ENCODE measurements at regions not wholly inside any gene's neighbourhood (a gene's known extent, or its start where the extent isn't known, plus 50 kb on each side); places are given as distances from the start of the nearest gene placed in this dataset.
"Not testable (repeated sequence)": the region's sequence is repeated elsewhere in the genome, so short reads cannot be mapped to it uniquely, and the experiment has no call there.

DNA sequence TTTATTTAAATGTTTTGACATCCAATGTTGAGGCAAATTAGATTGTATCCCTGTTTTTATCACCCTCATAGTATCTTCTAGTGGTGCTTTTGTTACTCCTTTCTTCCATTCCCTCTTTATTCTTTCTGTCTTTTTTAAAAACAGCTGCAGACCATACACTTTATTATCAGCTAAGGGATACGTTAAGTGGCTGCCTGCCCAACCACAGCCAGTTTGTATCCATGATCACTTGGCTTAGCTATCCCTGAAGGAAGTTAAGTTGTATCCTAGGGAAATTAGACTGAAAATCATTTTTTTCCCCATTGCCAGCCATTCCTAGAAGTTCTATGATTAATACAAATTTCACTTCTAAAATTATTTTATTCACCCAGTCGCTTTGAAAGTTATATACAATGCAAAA is 1032.7 kb downstream of the NR2F1-AS1 start:
- DNase-seq (ENCODE audit: low read depth in 4 of 6, low spot score in 6 of 6), result peak in 1 of 6 donors; percentile 60
- Histone ChIP-seq H3K36me3 (ENCODE audit: control insufficient read depth, insufficient read depth, low read length) (no peaks in the 10 kb centered on the region), H3K27me3 (ENCODE audit: control insufficient read depth, insufficient read depth, low read length) (no peaks in the 10 kb centered on the region), H3K9me3 (ENCODE audit: control insufficient read depth, insufficient read depth, low read length) (no peaks in the 10 kb centered on the region), H3K27ac (ENCODE audit: low read depth, low read length) (no peak overlapping the region), H3K4me3 (ENCODE audit: low read depth, low read length) (no peak overlapping the region), H3K4me1 (ENCODE audit: control insufficient read depth, insufficient read depth, low read length) (no peaks in the 10 kb centered on the region)
- no CpG with 5 or more reads among the region's 2 CpGs for WGBS (ENCODE audit: insufficient coverage)

DNA sequence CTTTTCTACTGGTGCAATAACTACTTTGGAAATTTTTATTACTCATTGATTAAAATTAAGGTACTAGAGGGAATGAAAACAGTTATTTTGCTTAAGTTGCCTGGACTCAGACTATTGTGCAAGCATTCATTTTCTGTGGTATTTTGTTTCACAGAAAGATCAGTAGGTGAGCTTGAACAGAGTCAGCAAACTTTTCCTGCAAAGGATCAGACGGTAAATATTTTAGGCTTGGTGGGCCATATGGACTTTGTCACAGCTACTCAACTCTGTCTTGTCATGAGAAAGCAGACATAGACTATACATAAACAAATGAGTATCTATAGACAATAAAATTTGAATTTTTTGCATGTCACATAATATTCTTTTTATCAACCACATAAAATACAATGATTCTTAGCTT is 1036.4 kb downstream of the NR2F1-AS1 start:
- no peaks in the 10 kb centered on the region for H3K4me1 ChIP-seq (ENCODE audit: control insufficient read depth, insufficient read depth, low read length)
- H3K4me3 ChIP-seq (ENCODE audit: low read depth, low read length), result no peak overlapping the region
- H3K9me3 ChIP-seq (ENCODE audit: control insufficient read depth, insufficient read depth, low read length), result no peaks in the 10 kb centered on the region
- no peaks in the 10 kb centered on the region for H3K27me3 ChIP-seq (ENCODE audit: control insufficient read depth, insufficient read depth, low read length)
- no peak for DNase-seq (ENCODE audit: low read depth in 4 of 6, low spot score in 6 of 6)
- no CpG with 5 or more reads among the region's 1 CpG for WGBS (ENCODE audit: insufficient coverage)
- H3K36me3 ChIP-seq (ENCODE audit: control insufficient read depth, insufficient read depth, low read length), result no peaks in the 10 kb centered on the region
- peak overlapping the region; percentile 26 for H3K27ac ChIP-seq (ENCODE audit: low read depth, low read length)

DNA sequence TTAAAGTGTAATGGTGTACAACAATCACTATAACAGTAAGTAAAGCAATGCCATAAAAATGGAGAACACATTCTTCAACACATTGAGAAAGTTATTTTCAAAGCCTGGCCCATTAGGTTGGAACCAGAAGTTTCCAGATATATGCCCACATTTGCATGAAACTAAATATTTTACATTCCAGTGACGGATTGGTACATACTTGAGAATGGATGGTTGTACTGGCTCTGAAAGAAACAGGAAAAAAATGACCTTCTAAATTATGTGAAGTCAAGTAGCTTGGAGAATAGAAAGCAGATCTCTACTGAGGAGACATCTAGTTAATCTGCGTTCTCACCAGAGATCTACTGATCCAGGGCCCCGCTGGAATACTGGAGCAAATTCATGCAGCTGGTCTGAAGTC is 1037.0 kb downstream of the NR2F1-AS1 start:
- H3K36me3 ChIP-seq (ENCODE audit: control insufficient read depth, insufficient read depth, low read length), result no peaks in the 10 kb centered on the region
- WGBS (ENCODE audit: insufficient coverage), result 83% methylated on average over 1 of the region's 3 CpGs
- DNase-seq (ENCODE audit: low read depth in 4 of 6, low spot score in 6 of 6), result no peak
- H3K4me3 ChIP-seq (ENCODE audit: low read depth, low read length), result no peak overlapping the region
- no peaks in the 10 kb centered on the region for H3K9me3 ChIP-seq (ENCODE audit: control insufficient read depth, insufficient read depth, low read length)
- H3K27ac ChIP-seq (ENCODE audit: low read depth, low read length), result peak overlapping the region; percentile 26
- no peaks in the 10 kb centered on the region for H3K27me3 ChIP-seq (ENCODE audit: control insufficient read depth, insufficient read depth, low read length)
- H3K4me1 ChIP-seq (ENCODE audit: control insufficient read depth, insufficient read depth, low read length), result no peaks in the 10 kb centered on the region

DNA sequence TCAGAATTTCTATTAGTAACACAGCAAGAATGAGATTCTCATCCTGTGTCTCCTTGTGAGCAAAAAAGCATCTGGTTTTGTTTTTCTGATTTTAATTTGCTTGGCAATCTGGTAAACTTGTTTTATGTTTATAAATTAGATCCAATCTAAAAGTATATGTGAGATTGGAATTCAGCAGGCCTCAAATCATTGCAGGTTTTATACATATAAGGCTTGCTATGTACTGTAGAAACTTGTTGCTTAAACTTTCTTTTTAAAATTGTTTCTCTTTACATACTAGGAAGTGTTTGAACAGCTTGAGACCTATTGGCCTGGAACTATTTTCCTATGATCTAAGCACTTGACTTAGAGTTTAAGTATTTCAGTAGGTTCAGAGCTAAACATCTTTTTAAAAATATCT is 1037.8 kb downstream of the NR2F1-AS1 start:
- H3K4me1 ChIP-seq (ENCODE audit: control insufficient read depth, insufficient read depth, low read length), result no peaks in the 10 kb centered on the region
- H3K27me3 ChIP-seq (ENCODE audit: control insufficient read depth, insufficient read depth, low read length), result no peaks in the 10 kb centered on the region
- peak in 1 of 6 donors; percentile 36 for DNase-seq (ENCODE audit: low read depth in 4 of 6, low spot score in 6 of 6)
- no peak overlapping the region for H3K4me3 ChIP-seq (ENCODE audit: low read depth, low read length)
- H3K36me3 ChIP-seq (ENCODE audit: control insufficient read depth, insufficient read depth, low read length), result no peaks in the 10 kb centered on the region
- H3K27ac ChIP-seq (ENCODE audit: low read depth, low read length), result no peak overlapping the region
- no peaks in the 10 kb centered on the region for H3K9me3 ChIP-seq (ENCODE audit: control insufficient read depth, insufficient read depth, low read length)

DNA sequence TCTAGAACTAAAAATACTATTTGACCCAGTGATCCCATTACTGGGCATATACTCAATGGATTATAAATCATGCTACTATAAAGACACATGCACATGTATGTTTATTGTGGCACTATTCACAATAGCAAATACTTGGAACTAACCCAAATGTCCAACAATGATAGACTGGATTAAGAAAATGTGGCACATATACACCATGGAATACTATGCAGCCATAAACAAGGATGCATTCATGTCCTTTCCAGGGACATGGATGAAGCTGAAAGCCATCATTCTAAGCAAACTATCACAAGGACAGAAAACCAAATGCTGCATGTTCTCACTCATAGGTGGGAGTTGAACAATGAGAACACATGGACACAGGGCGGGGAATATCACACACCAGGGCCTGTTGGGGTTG is 1039.0 kb downstream of the NR2F1-AS1 start:
- H3K27ac ChIP-seq (ENCODE audit: low read depth, low read length); H3K9me3 ChIP-seq (ENCODE audit: control insufficient read depth, insufficient read depth, low read length); H3K4me1 ChIP-seq (ENCODE audit: control insufficient read depth, insufficient read depth, low read length); H3K27me3 ChIP-seq (ENCODE audit: control insufficient read depth, insufficient read depth, low read length); H3K4me3 ChIP-seq (ENCODE audit: low read depth, low read length); DNase-seq (ENCODE audit: low read depth in 4 of 6, low spot score in 6 of 6); H3K36me3 ChIP-seq (ENCODE audit: control insufficient read depth, insufficient read depth, low read length): not testable (repeated sequence)
- WGBS (ENCODE audit: insufficient coverage), result no CpG with 5 or more reads among the region's 1 CpG

DNA sequence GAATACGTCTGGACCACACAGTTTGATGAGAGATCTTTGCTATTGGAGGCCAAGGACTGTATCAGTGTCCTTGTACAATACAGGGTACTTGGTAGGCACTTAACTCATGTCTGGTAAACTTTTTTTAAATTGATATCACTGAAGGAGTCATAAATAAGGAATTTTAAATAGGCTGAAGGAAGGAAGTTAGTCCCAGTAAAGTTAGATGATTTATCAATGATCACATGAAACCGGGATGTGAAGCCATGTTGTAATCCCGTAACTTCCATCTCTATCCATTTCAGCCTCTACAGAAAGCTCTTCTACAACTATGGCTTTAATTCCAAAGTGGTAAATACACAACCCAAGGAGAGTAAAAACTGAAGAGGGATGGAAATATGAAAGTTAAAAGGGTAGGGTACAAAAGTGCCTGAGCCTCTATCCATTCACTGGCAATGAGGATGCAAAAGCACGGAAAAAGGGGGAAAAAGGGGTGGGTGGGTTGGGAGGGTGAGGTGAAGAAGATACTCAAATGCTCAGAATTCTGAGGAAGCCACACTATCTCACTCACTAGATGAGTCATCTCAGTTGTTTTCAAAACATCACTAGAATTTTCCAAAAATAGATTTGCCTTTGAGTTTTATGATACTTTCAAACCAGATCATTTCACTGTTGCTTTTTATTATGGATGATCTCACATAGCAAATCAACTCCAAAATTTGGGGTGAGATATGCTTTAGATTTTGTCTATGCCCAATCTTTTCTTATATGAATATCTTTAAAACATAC is 1053.5 kb downstream of the NR2F1-AS1 start:
- no peak overlapping the region for H3K27ac ChIP-seq (ENCODE audit: low read depth, low read length)
- no peak overlapping the region for H3K4me3 ChIP-seq (ENCODE audit: low read depth, low read length)
- no peaks in the 10 kb centered on the region for H3K36me3 ChIP-seq (ENCODE audit: control insufficient read depth, insufficient read depth, low read length)
- H3K4me1 ChIP-seq (ENCODE audit: control insufficient read depth, insufficient read depth, low read length), result no peaks in the 10 kb centered on the region
- WGBS (ENCODE audit: insufficient coverage), result no CpG with 5 or more reads among the region's 4 CpGs
- no peaks in the 10 kb centered on the region for H3K9me3 ChIP-seq (ENCODE audit: control insufficient read depth, insufficient read depth, low read length)
- DNase-seq (ENCODE audit: low read depth in 4 of 6, low spot score in 6 of 6), result no peak
- no peaks in the 10 kb centered on the region for H3K27me3 ChIP-seq (ENCODE audit: control insufficient read depth, insufficient read depth, low read length)

DNA sequence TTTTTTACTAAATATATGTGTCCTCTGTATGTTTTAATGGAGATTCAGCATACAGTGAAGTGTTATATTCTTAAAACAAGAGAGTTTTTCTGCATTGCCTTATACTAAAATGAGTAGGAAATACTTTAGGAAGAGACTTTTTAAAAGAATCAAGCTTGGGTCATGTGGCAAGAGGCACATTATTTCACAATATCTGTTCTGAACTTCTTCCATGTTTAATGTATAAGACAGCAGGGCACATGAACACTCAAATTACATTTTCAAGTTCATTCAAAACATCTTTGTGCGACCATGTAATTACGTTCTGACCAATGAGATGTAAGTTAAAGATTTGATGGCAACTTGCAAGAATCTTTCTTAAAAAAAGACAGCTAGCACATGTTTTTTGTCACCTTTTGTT is 1055.9 kb downstream of the NR2F1-AS1 start:
- Histone ChIP-seq H3K4me3 (ENCODE audit: low read depth, low read length) (no peak overlapping the region), H3K27me3 (ENCODE audit: control insufficient read depth, insufficient read depth, low read length) (no peaks in the 10 kb centered on the region), H3K27ac (ENCODE audit: low read depth, low read length) (no peak overlapping the region), H3K4me1 (ENCODE audit: control insufficient read depth, insufficient read depth, low read length) (no peaks in the 10 kb centered on the region), H3K9me3 (ENCODE audit: control insufficient read depth, insufficient read depth, low read length) (no peaks in the 10 kb centered on the region), H3K36me3 (ENCODE audit: control insufficient read depth, insufficient read depth, low read length) (no peaks in the 10 kb centered on the region)
- WGBS (ENCODE audit: insufficient coverage), result no CpG with 5 or more reads among the region's 2 CpGs
- no peak for DNase-seq (ENCODE audit: low read depth in 4 of 6, low spot score in 6 of 6)

DNA sequence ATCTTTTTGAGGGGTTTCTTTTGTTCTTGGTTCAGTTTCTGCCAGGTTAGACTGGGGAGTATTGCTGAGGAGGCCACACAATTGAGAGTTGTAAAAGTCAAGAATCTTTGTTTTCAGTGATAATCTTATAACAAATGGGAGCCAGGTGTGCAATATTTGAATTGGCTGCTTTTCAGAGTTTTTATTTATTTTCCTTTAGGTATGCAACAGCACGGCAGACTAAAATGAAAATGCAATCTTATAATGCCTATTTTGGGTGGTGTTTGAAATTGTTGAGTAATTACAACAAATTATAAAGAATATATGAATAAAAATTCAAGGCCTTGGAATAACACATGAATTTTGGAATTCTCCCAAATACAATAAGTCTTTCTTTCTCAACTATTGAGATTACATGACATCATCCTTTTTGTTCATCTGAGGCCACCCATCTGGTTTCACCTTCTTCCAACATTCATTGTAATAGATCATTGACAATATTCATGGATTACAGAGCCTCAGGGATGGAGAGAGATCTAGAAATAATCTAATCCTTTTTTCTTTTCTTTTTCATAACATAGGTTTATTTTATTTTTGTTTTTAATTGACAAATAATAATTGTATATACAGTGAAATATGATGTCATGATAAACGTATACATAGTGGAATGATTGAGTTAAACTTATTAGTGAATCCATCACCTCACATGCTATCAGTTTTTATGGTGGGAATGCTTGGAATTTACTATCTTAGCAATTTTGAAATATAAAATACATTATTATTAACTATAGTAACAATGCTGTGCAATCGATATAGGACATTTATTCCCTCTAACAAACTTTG is 1061.0 kb downstream of the NR2F1-AS1 start:
- no CpG with 5 or more reads among the region's 3 CpGs for WGBS (ENCODE audit: insufficient coverage)
- peak in 2 of 6 donors; percentile 9 to 21 for DNase-seq (ENCODE audit: low read depth in 4 of 6, low spot score in 6 of 6)
- H3K36me3 ChIP-seq (ENCODE audit: control insufficient read depth, insufficient read depth, low read length), result no peaks in the 10 kb centered on the region

DNA sequence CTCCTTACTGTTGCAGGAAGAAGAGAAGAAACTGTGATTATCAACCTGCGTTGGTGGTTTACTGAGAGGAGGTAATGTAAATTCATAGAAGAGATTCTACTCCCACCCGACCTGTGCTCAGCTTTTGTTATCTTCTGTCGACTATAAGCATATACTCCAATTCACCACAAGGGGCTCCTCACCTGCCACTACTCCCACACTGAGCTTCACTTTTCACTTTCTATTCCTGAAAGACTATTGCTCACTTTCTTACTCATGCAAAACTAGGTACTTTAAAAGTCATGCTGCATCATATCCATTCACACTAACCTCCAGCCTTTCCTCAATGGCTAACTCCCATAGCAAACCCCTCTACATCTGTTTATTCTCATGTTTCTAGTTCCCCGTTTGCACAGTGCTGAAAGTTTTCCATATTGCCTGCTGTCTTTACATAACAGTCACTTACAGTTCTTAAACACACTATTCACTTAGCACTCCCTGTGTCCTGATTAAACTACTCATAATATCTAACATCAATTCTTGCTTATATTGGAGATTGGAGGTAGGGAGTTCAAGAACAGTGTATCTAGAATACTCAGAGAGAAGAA is 1062.6 kb downstream of the NR2F1-AS1 start:
- no peaks in the 10 kb centered on the region for H3K4me1 ChIP-seq (ENCODE audit: control insufficient read depth, insufficient read depth, low read length)
- H3K9me3 ChIP-seq (ENCODE audit: control insufficient read depth, insufficient read depth, low read length), result no peaks in the 10 kb centered on the region
- no peaks in the 10 kb centered on the region for H3K27me3 ChIP-seq (ENCODE audit: control insufficient read depth, insufficient read depth, low read length)
- DNase-seq (ENCODE audit: low read depth in 4 of 6, low spot score in 6 of 6), result peak in 2 of 6 donors; percentile 4 to 15
- H3K36me3 ChIP-seq (ENCODE audit: control insufficient read depth, insufficient read depth, low read length), result no peaks in the 10 kb centered on the region
- peak overlapping the region; percentile 1 for H3K27ac ChIP-seq (ENCODE audit: low read depth, low read length)
- 67% methylated on average over 3 of the region's 4 CpGs for WGBS (ENCODE audit: insufficient coverage)
- no peak overlapping the region for H3K4me3 ChIP-seq (ENCODE audit: low read depth, low read length)

More for the DNA sequence above, 1061.0 kb downstream of the NR2F1-AS1 start:
- H3K4me1 ChIP-seq (ENCODE audit: control insufficient read depth, insufficient read depth, low read length), result no peaks in the 10 kb centered on the region
- H3K27ac ChIP-seq (ENCODE audit: low read depth, low read length), result no peak overlapping the region
- no peak overlapping the region for H3K4me3 ChIP-seq (ENCODE audit: low read depth, low read length)
- H3K9me3 ChIP-seq (ENCODE audit: control insufficient read depth, insufficient read depth, low read length), result no peaks in the 10 kb centered on the region
- H3K27me3 ChIP-seq (ENCODE audit: control insufficient read depth, insufficient read depth, low read length), result no peaks in the 10 kb centered on the region
